H1 (cell line): ENCODE measurements at regions not wholly inside any gene's neighbourhood (a gene's known extent, or its start where the extent isn't known, plus 50 kb on each side); places are given as distances from the start of the nearest gene placed in this dataset.

Experiments used
- CHD7 ChIP-seq: fragments of 300-600 bp; sonication (generic); IDR thresholded peaks from 2 replicates; pipeline ENCODE4 v1.7.1; 2012; ENCODE audit warnings: low read length, moderate library complexity, mild to moderate bottlenecking, inconsistent platforms; ENCODE audit not compliant: insufficient replicate concordance
- PHF8 ChIP-seq: fragments of 200-600 bp; sonication (generic); conservative IDR thresholded peaks from 2 replicates; pipeline ENCODE4 v1.7.1; 2012; ENCODE audit warnings: low read depth, mild to moderate bottlenecking, inconsistent platforms, low read length, moderate library complexity
- POLR2AphosphoS5 ChIP-seq: IDR thresholded peaks from 2 replicates; pipeline ENCODE4 v1.6.1; 2011; ENCODE audit warnings: low read depth, low read length
- RXRA ChIP-seq: IDR thresholded peaks from 2 replicates; pipeline ENCODE4 v1.6.1; 2011; ENCODE audit warnings: low read depth, mild to moderate bottlenecking, low read length, moderate library complexity; ENCODE audit not compliant: insufficient read depth
- SAP30 ChIP-seq: fragments of 300-600 bp; sonication (generic); IDR thresholded peaks from 2 replicates; pipeline ENCODE4 v1.7.1; 2012; ENCODE audit warnings: low read length, moderate library complexity, mild to moderate bottlenecking, inconsistent platforms; ENCODE audit not compliant: insufficient read depth, insufficient replicate concordance
- SIX5 ChIP-seq: IDR thresholded peaks from 2 replicates; pipeline ENCODE4 v1.6.1; 2011; ENCODE audit warnings: mild to moderate bottlenecking, low read depth, low read length
- YY1 ChIP-seq: IDR thresholded peaks from 2 replicates; pipeline ENCODE4 v1.6.1; 2011; ENCODE audit warnings: low read depth, mild to moderate bottlenecking, low read length
- TF ChIP-seq, protein P1 (sequence below), 3 experiments: IDR thresholded peaks; 1 replicate in 2 of 3; 2 replicates in 1 of 3; pipeline versions ENCODE4 v1.5.1 to v1.6.1; 2011; ENCODE audit warnings: low read length in 3 of 3, mild to moderate bottlenecking in 3 of 3, inconsistent platforms in 2 of 3, low read depth in 1 of 3, moderate library complexity in 1 of 3; ENCODE audit not compliant: insufficient read depth in 1 of 3; ENCODE audit errors: control extremely low read depth in 1 of 3

DNA sequence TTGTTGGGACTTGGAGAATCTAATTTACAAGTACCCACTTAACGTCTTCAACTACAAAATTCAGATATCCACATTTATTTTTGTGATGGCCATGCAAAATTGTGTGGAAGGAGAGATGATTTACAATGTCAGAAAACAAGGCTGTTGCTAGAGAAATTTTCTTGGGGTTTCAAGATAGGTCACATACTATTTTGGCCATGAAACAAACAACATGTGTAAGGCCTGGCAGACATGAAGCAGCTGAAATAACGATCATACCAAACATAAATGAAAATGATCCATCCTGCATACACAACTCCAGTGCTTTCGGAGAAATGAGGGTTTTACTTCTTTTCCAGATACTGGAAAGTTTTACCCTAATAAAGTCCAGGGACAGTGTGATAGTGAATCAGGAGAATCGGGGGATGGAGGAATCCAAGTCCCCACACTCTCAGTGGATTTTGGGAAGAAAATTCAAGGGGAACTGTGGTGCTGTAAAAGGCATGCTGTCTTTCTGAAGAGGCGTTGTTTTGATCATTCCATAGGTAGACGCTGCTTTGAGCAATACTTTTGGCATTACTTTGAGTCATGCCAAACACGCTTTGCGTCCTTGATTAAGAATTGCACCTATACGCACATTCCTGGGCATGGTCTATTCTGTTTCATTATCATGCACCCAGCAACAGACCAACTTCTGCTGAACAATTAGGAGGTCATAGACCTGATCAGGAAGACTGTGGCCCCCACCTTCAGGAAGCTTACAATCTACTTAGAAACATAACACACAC is 79.4 kb downstream of the POU3F3 start (continued):
- no peak for TF ChIP-seq CHD7
- no peak for TF ChIP-seq YY1
- TF ChIP-seq SAP30 = no peak
- no peak for TF ChIP-seq SIX5
- TF ChIP-seq PHF8 = no peak
- TF ChIP-seq RXRA = no peak
- no peak for TF ChIP-seq POLR2AphosphoS5
- TF ChIP-seq, protein P1, sequence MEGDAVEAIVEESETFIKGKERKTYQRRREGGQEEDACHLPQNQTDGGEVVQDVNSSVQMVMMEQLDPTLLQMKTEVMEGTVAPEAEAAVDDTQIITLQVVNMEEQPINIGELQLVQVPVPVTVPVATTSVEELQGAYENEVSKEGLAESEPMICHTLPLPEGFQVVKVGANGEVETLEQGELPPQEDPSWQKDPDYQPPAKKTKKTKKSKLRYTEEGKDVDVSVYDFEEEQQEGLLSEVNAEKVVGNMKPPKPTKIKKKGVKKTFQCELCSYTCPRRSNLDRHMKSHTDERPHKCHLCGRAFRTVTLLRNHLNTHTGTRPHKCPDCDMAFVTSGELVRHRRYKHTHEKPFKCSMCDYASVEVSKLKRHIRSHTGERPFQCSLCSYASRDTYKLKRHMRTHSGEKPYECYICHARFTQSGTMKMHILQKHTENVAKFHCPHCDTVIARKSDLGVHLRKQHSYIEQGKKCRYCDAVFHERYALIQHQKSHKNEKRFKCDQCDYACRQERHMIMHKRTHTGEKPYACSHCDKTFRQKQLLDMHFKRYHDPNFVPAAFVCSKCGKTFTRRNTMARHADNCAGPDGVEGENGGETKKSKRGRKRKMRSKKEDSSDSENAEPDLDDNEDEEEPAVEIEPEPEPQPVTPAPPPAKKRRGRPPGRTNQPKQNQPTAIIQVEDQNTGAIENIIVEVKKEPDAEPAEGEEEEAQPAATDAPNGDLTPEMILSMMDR (IDR thresholded peaks at IDR 0.05; ENCODE audit: control extremely low read depth in 1 of 3, insufficient read depth in 1 of 3, low read depth in 1 of 3, low read length in 3 of 3) = no peak
